ENCODE measurements at regions not wholly inside any gene's neighbourhood (a gene's known extent, or its start where the extent isn't known, plus 50 kb on each side); places are given as distances from the start of the nearest gene placed in this dataset.

DNA sequence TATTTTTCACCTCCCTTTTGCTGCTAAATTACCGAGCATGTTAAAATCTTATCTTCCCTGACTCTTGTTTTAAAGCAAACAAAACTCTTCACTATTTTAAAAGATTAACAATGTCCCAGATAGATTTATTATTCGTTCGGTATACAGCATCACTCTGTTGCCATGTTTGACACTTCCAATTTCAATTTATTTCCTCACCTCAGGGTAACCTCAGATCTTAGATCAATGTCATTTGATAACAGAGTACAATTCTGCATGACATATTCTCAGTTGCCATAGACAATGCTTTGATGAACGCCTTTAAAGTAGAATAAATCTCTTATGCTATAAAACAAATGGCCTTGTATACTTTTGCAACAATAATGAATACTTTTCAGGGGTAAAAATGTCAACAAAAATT lies 1078.1 kb upstream of the IGFBP7 start:
- CTCF ChIA-PET = no interaction called here
- Histone ChIP-seq H3K9me3 (replicated peaks; ENCODE audit: control insufficient read depth, insufficient read depth, low read length) (no peaks in the 10 kb centered on the region), H3K4me1 (ENCODE audit: control insufficient read depth, insufficient read depth, low read length) (no peaks in the 10 kb centered on the region), H3K79me2 (ENCODE audit: control insufficient read depth, insufficient read depth, low read length) (no peaks in the 10 kb centered on the region), H2AFZ (ENCODE audit: control insufficient read depth, low read depth, low read length) (no peak overlapping the region), H3K27me3 (replicated peaks in 1 of 2; ENCODE audit: control insufficient read depth in 2 of 2, insufficient read depth in 2 of 2, low read length in 1 of 2) (no peaks in the 10 kb centered on the region), H3K9ac (ENCODE audit: control insufficient read depth, insufficient read depth, low read length) (no peak overlapping the region), H4K20me1 (ENCODE audit: control insufficient read depth, insufficient read depth) (no peaks in the 10 kb centered on the region), H3K27ac (ENCODE audit: control insufficient read depth, insufficient read depth) (no peak overlapping the region), H3K4me3 (no peak overlapping the region), H3K36me3 (ENCODE audit: control insufficient read depth in 2 of 2, insufficient read depth in 2 of 2, low read length in 1 of 2) (no peaks in the 10 kb centered on the region), H3K4me2 (ENCODE audit: control insufficient read depth, insufficient read depth) (no peak overlapping the region)
- WGBS (ENCODE audit: insufficient coverage, insufficient replicate concordance, low lambda C conversion rate, missing lambda C conversion rate) = 49% methylated on average over 4 of the region's 4 CpGs
- in situ Hi-C loops (cut with MboI) (no loop called here), intact Hi-C loops (cut with micrococcal nuclease; ENCODE audit: unreplicated experiment) (no loop called here)
- RAD21 ChIA-PET (ENCODE audit: unreplicated experiment) = no interaction called here
- FAIRE-seq = no peak
- no peak for ATAC-seq
- SMC1A ChIA-PET (ENCODE audit: uncharacterized antibody, unreplicated experiment) = no interaction called here
- POLR2A ChIA-PET = no interaction called here
- no peak for DNase-seq (ENCODE audit: low read depth, low spot score)
- BruUV-seq (replicated peaks) = no TSS peak
- TF ChIP-seq DPF2 (IDR thresholded peaks at IDR 0.05) (no peak), EGR1 (IDR thresholded peaks at IDR 0.05; ENCODE audit: borderline replicate concordance in 1 of 2, low read depth in 2 of 2, low read length in 2 of 2) (no peak)
- TF ChIP-seq, protein P1, sequence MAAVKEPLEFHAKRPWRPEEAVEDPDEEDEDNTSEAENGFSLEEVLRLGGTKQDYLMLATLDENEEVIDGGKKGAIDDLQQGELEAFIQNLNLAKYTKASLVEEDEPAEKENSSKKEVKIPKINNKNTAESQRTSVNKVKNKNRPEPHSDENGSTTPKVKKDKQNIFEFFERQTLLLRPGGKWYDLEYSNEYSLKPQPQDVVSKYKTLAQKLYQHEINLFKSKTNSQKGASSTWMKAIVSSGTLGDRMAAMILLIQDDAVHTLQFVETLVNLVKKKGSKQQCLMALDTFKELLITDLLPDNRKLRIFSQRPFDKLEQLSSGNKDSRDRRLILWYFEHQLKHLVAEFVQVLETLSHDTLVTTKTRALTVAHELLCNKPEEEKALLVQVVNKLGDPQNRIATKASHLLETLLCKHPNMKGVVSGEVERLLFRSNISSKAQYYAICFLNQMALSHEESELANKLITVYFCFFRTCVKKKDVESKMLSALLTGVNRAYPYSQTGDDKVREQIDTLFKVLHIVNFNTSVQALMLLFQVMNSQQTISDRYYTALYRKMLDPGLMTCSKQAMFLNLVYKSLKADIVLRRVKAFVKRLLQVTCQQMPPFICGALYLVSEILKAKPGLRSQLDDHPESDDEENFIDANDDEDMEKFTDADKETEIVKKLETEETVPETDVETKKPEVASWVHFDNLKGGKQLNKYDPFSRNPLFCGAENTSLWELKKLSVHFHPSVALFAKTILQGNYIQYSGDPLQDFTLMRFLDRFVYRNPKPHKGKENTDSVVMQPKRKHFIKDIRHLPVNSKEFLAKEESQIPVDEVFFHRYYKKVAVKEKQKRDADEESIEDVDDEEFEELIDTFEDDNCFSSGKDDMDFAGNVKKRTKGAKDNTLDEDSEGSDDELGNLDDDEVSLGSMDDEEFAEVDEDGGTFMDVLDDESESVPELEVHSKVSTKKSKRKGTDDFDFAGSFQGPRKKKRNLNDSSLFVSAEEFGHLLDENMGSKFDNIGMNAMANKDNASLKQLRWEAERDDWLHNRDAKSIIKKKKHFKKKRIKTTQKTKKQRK (IDR thresholded peaks at IDR 0.05; ENCODE audit: low read depth, low read length) = no peak

DNA sequence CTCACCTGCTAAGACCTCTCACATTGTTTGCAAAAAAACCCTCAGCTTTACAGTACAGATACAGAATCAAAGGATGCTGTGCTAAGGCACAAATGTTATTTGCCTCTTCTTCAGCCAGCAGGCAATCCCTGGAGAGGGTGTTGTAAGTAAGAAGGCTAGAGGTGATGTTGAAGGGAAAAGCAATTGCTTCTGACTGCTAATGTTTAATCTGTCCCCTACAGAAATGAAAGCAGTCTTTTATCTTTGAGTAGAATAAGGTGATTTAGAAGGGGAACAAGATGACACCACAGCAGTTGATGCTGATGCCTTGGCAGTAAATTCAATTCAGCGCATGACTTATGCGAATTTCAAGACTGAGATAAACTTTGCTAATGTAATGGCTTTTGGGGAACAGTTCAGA lies 1064.8 kb upstream of the IGFBP7 start:
- H3K36me3 ChIP-seq (ENCODE audit: control insufficient read depth in 2 of 2, insufficient read depth in 2 of 2, low read length in 1 of 2) = no peaks in the 10 kb centered on the region
- H3K4me1 ChIP-seq (ENCODE audit: control insufficient read depth, insufficient read depth, low read length) = no peaks in the 10 kb centered on the region
- H3K79me2 ChIP-seq (ENCODE audit: control insufficient read depth, insufficient read depth, low read length) = no peaks in the 10 kb centered on the region
- no peak overlapping the region for H2AFZ ChIP-seq (ENCODE audit: control insufficient read depth, low read depth, low read length)
- BruUV-seq (replicated peaks) = no TSS peak
- H3K27me3 ChIP-seq (replicated peaks in 1 of 2; ENCODE audit: control insufficient read depth in 2 of 2, insufficient read depth in 2 of 2, low read length in 1 of 2) = no peaks in the 10 kb centered on the region
- no peak overlapping the region for H3K4me2 ChIP-seq (ENCODE audit: control insufficient read depth, insufficient read depth)
- no peaks in the 10 kb centered on the region for H3K9me3 ChIP-seq (replicated peaks; ENCODE audit: control insufficient read depth, insufficient read depth, low read length)
- no peak for ATAC-seq
- SMC1A ChIA-PET (ENCODE audit: uncharacterized antibody, unreplicated experiment) = no interaction called here
- H3K4me3 ChIP-seq = no peak overlapping the region
- CTCF ChIA-PET = no interaction called here
- intact Hi-C loops (cut with micrococcal nuclease; ENCODE audit: unreplicated experiment) (no loop called here), in situ Hi-C loops (cut with MboI) (no loop called here)
- WGBS (ENCODE audit: insufficient coverage, insufficient replicate concordance, low lambda C conversion rate, missing lambda C conversion rate) = 71% methylated on average over 2 of the region's 2 CpGs
- no peak overlapping the region for H3K9ac ChIP-seq (ENCODE audit: control insufficient read depth, insufficient read depth, low read length)
- RAD21 ChIA-PET (ENCODE audit: unreplicated experiment) = no interaction called here
- no peak for DNase-seq (ENCODE audit: low read depth, low spot score)
- H3K27ac ChIP-seq (ENCODE audit: control insufficient read depth, insufficient read depth) = no peak overlapping the region
- no peaks in the 10 kb centered on the region for H4K20me1 ChIP-seq (ENCODE audit: control insufficient read depth, insufficient read depth)
- no peak for FAIRE-seq
- POLR2A ChIA-PET = no interaction called here
- TF ChIP-seq NFIC (IDR thresholded peaks at IDR 0.05; ENCODE audit: low read depth, low read length) (no peak), POU2F2 (IDR thresholded peaks at IDR 0.05; ENCODE audit: borderline replicate concordance, low read depth, low read length) (no peak), SREBF2 (IDR thresholded peaks at IDR 0.05; ENCODE audit: low read length) (no peak), CBFB (IDR thresholded peaks at IDR 0.05; ENCODE audit: low read depth) (no peak), CHD4 (IDR thresholded peaks at IDR 0.05) (no peak), EGR1 (IDR thresholded peaks at IDR 0.05; ENCODE audit: borderline replicate concordance in 1 of 2, low read depth in 2 of 2, low read length in 2 of 2) (no peak), MEF2B (IDR thresholded peaks at IDR 0.05; ENCODE audit: partially characterized antibody, poor library complexity, severe bottlenecking) (no peak)

Measured in GM12878 (cell line).